ENCODE measurements at regions not wholly inside any gene's neighbourhood (a gene's known extent, or its start where the extent isn't known, plus 50 kb on each side); places are given as distances from the start of the nearest gene placed in this dataset.

DNA sequence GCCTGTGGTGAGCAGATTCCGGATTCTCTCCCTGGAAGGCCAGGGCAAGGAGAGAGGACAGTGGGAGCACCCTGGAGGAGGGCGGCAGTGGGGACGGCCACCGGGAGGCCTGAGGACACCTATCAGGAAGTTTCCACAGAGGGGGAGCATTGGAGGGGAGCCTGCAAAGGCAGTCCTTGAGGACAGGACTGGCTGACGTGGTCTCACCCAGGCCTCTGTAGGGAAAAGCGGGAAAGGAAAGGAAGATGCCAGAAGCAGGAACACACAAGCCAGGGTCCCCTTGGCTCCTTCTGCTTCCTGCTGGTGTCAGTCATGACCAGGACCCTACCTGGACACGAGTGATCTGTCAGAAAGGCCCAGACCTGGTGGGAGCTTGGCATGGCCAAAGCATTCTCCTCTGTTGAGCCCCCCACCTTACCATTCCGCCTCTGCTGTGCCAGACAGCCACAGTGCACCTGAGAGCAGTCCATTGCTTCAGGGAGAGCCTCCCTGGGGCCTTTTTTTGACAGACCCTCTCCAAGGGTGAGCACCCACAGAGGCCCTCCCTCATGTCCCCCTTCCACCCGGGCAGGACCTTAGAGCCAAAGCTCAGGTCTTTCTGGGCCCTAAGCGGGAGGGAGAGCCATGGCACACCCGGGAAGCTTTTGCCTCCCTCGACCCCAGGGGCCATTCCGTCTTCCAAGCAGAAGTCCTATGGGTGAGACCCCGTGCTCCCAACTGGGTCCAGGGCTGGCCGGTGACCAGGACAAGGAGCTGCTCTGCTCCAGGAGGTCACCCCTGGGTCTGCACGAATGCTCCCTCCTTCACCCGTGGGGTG, 333.1 kb downstream of the DYSF start:
- H3K4me3 ChIP-seq (ENCODE audit: low read length) = no peak overlapping the region
- no peaks in the 10 kb centered on the region for H3K79me2 ChIP-seq (ENCODE audit: low read length)
- no peak overlapping the region for H3K27ac ChIP-seq (ENCODE audit: low read length)

DNA sequence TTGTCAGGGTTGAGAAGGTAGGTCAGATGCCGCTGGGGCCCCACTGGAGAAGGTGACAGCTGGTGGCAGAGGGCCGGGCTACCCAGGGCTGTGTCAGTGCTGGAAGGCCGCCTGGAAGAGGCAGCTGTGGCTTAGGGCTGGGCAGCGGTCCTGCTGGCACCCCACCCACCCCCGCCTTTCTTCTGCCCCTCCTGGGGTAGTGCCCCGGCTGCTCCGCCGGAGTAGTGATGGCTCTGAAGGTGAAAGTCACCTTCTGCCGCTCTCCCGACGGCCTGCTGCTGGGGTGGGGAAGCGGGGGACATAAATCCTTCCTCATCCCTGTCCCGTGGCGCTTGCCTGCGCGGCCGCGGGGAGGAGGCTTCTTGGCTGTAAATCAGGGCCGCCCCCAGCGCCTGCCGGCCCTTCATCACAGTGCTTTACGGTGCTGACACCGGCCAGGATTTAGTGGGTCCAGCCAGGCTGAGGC, 332.2 kb downstream of the DYSF start:
- Histone ChIP-seq H3K4me3 (ENCODE audit: low read length) (no peak overlapping the region), H3K9me3 (ENCODE audit: insufficient read depth, low read length) (no peaks in the 10 kb centered on the region), H2AFZ (ENCODE audit: low read depth, low read length) (no peak overlapping the region), H3K4me2 (ENCODE audit: low read length) (no peak overlapping the region), H3K4me1 (ENCODE audit: low read length) (no peaks in the 10 kb centered on the region), H3K79me2 (ENCODE audit: low read length) (no peaks in the 10 kb centered on the region), H3K36me3 (replicated peaks; ENCODE audit: low read depth, low read length) (no peaks in the 10 kb centered on the region), H3K27ac (ENCODE audit: low read length) (no peak overlapping the region), H3K27me3 (ENCODE audit: low read depth, low read length) (peaks cover 9% of the 10 kb centered on the region; the same call in 1 of the 2 replicates), H4K20me1 (ENCODE audit: insufficient read depth, low read length) (no peaks in the 10 kb centered on the region), H3K9ac (ENCODE audit: low read length) (no peak overlapping the region)
- TF ChIP-seq EZH2phosphoT487 (IDR thresholded peaks at IDR 0.05; ENCODE audit: low read depth) = no peak
- TF ChIP-seq, protein P1, sequence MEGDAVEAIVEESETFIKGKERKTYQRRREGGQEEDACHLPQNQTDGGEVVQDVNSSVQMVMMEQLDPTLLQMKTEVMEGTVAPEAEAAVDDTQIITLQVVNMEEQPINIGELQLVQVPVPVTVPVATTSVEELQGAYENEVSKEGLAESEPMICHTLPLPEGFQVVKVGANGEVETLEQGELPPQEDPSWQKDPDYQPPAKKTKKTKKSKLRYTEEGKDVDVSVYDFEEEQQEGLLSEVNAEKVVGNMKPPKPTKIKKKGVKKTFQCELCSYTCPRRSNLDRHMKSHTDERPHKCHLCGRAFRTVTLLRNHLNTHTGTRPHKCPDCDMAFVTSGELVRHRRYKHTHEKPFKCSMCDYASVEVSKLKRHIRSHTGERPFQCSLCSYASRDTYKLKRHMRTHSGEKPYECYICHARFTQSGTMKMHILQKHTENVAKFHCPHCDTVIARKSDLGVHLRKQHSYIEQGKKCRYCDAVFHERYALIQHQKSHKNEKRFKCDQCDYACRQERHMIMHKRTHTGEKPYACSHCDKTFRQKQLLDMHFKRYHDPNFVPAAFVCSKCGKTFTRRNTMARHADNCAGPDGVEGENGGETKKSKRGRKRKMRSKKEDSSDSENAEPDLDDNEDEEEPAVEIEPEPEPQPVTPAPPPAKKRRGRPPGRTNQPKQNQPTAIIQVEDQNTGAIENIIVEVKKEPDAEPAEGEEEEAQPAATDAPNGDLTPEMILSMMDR (IDR thresholded peaks at IDR 0.05; ENCODE audit: low read depth, low read length) = no peak

More for the DNA sequence above, 333.1 kb downstream of the DYSF start:
- no peak for TF ChIP-seq EZH2phosphoT487 (IDR thresholded peaks at IDR 0.05; ENCODE audit: low read depth)
- TF ChIP-seq, protein P1 (IDR thresholded peaks at IDR 0.05; ENCODE audit: low read depth, low read length) = no peak
- Histone ChIP-seq H3K9me3 (ENCODE audit: insufficient read depth, low read length) (no peaks in the 10 kb centered on the region), H2AFZ (ENCODE audit: low read depth, low read length) (no peak overlapping the region), H3K36me3 (replicated peaks; ENCODE audit: low read depth, low read length) (no peaks in the 10 kb centered on the region), H4K20me1 (ENCODE audit: insufficient read depth, low read length) (no peaks in the 10 kb centered on the region), H3K27me3 (ENCODE audit: low read depth, low read length) (peaks cover 5% of the 10 kb centered on the region; the same call in 1 of the 2 replicates), H3K4me1 (ENCODE audit: low read length) (no peaks in the 10 kb centered on the region), H3K4me2 (ENCODE audit: low read length) (no peak overlapping the region), H3K9ac (ENCODE audit: low read length) (no peak overlapping the region)

GRCh38 chr2:71784734-71785511, 331.6 kb downstream of the DYSF start:
- Histone ChIP-seq H3K36me3 (replicated peaks; ENCODE audit: low read depth, low read length) (no peaks in the 10 kb centered on the region), H3K4me3 (ENCODE audit: low read length) (no peak overlapping the region), H3K4me2 (ENCODE audit: low read length) (no peak overlapping the region), H3K27ac (ENCODE audit: low read length) (no peak overlapping the region), H3K27me3 (ENCODE audit: low read depth, low read length) (peaks cover 9% of the 10 kb centered on the region; the same call in 1 of the 2 replicates), H3K4me1 (ENCODE audit: low read length) (no peaks in the 10 kb centered on the region), H4K20me1 (ENCODE audit: insufficient read depth, low read length) (no peaks in the 10 kb centered on the region), H3K79me2 (ENCODE audit: low read length) (no peaks in the 10 kb centered on the region), H2AFZ (ENCODE audit: low read depth, low read length) (no peak overlapping the region), H3K9me3 (ENCODE audit: insufficient read depth, low read length) (no peaks in the 10 kb centered on the region), H3K9ac (ENCODE audit: low read length) (no peak overlapping the region)
- no peak for TF ChIP-seq EZH2phosphoT487 (IDR thresholded peaks at IDR 0.05; ENCODE audit: low read depth)
- TF ChIP-seq, protein P1 (IDR thresholded peaks at IDR 0.05; ENCODE audit: low read depth, low read length) = no peak

- Histone ChIP-seq H3K27me3 (ENCODE audit: low read depth, low read length) (peaks cover 12% of the 10 kb centered on the region; the same call in 1 of the 2 replicates), H3K4me3 (ENCODE audit: low read length) (no peak overlapping the region), H3K27ac (ENCODE audit: low read length) (no peak overlapping the region), H3K79me2 (ENCODE audit: low read length) (no peaks in the 10 kb centered on the region), H3K4me2 (ENCODE audit: low read length) (no peak overlapping the region), H3K9me3 (ENCODE audit: insufficient read depth, low read length) (no peaks in the 10 kb centered on the region), H3K4me1 (ENCODE audit: low read length) (no peaks in the 10 kb centered on the region), H2AFZ (ENCODE audit: low read depth, low read length) (no peak overlapping the region), H3K36me3 (replicated peaks; ENCODE audit: low read depth, low read length) (no peaks in the 10 kb centered on the region), H3K9ac (ENCODE audit: low read length) (no peak overlapping the region), H4K20me1 (ENCODE audit: insufficient read depth, low read length) (no peaks in the 10 kb centered on the region)
- no peak for TF ChIP-seq EZH2phosphoT487 (IDR thresholded peaks at IDR 0.05; ENCODE audit: low read depth)
- TF ChIP-seq, protein P1 (IDR thresholded peaks at IDR 0.05; ENCODE audit: low read depth, low read length) = no peak
Observed at GRCh38 chr2:71783815-71784214, 330.5 kb downstream of the DYSF start.
